ENCODE measurements at regions not wholly inside any gene's neighbourhood (a gene's known extent, or its start where the extent isn't known, plus 50 kb on each side); places are given as distances from the start of the nearest gene placed in this dataset.

DNA sequence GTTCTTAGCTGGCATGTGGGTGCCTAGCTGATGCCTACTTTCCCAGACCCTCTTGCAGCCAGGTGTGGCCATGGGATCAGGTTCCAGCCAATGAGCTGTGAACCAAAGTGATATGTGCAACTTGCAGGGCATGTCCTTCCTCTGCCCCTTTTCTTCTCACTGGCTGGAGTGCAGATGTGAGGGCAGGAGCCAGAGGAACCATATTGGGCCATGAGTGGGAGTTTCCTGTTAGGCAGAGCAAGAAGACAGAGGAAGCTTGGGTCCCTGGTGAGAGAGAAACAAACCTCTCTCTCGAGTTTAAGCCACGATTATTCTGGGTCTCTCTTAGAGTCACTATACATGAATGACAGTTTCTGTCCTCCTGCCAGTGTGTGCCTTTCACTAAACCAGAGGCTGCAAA, 120.4 kb upstream of the STX18 start:
- TF ChIP-seq POLR2A (IDR thresholded peaks at IDR 0.05; ENCODE audit: low read depth, low read length) (no peak), POLR2AphosphoS5 (IDR thresholded peaks at IDR 0.05; ENCODE audit: insufficient read depth, low read depth, low read length) (no peak)

All from endothelial cell of umbilical vein (primary cell).